ENCODE measurements at regions not wholly inside any gene's neighbourhood (a gene's known extent, or its start where the extent isn't known, plus 50 kb on each side); places are given as distances from the start of the nearest gene placed in this dataset.

DNA sequence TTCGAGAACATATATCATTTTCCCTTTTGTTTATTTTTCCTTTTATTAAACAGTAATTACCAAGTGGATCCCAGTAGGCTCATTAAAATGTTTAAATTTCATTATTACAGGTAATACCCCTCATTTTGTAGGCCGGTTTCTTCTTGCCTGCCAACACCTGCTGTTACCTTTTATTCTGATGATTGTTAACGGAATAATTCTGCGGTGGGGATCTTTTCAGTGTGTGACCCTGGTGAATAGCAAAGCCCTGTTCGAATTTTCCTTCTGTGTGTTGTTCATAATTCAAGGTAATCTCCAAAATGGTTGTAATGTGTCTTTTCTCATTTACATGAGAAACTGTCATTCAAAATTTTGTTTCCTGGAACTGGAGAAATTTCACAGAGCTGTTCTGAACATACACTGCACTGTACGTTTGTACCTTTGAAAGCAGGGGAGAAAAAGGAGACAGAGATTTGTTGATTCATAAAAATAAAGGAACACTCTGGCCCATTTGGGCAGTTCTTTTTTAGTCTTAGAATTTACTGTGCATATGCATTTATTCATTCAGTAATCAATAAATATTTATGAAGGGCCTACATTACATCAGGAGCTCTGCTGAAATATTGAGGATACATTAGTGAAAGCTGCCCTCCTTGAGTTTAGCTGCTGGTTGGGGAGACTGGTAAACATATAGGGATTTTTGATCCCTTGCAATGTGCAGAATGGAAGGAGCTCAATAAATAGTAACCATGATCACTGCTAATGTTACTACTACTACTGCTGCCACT, 502.0 kb downstream of the QKI start:
- TF ChIP-seq POLR2A (IDR thresholded peaks at IDR 0.05) (no peak), CTCF (IDR thresholded peaks at IDR 0.05) (no peak)
